PC-9 (cell line): ENCODE measurements at regions not wholly inside any gene's neighbourhood (a gene's known extent, or its start where the extent isn't known, plus 50 kb on each side); places are given as distances from the start of the nearest gene placed in this dataset.

Source experiments
- BruUV-seq: library from RNA; stranded (reverse); fragments of 400-500 nt; replicated peaks from 2 replicates; lab custom pipeline; 2021; lab: Mats Ljungman, UMichigan
- CTCF ChIA-PET: fragments of 300-600 bp; sonication (Branson Sonifier 250); formaldehyde crosslinking; loops from one replicate; lab custom pipeline; 2022; ENCODE audit warnings: antibody characterized with exemption; lab: Charles Lee
- POLR2A ChIA-PET: fragments of 300-600 bp; sonication (Branson Sonifier 250); formaldehyde crosslinking; loops from one replicate; lab custom pipeline; 2022; ENCODE audit warnings: antibody characterized with exemption; ENCODE audit not compliant: unreplicated experiment; lab: Charles Lee
- DNase-seq, 2 experiments: peaks; one replicate each; pipeline versions ENCODE4 v3.0.0 to v3.0.0-alpha.2; 2015 to 2022; ENCODE audit warnings: mixed read lengths in 1 of 2
- H2AFZ ChIP-seq: fragments of 200-600 bp; sonication (generic); 2 replicates; pipeline ENCODE4 v1.8.1; 2017; ENCODE audit warnings: antibody characterized with exemption
- H3F3A ChIP-seq: fragments of 200-600 bp; sonication (generic); 2 replicates; pipeline ENCODE4 v1.8.1; 2017; ENCODE audit warnings: antibody characterized with exemption, mild to moderate bottlenecking, low read depth; ENCODE audit not compliant: insufficient read depth
- H3K27ac ChIP-seq: fragments of 200-600 bp; sonication (generic); 2 replicates; pipeline ENCODE4 v1.6.1; 2016; ENCODE audit warnings: mixed run types
- H3K27me3 ChIP-seq: fragments of 200-600 bp; sonication (generic); 2 replicates; pipeline ENCODE4 v1.6.1; 2016; ENCODE audit warnings: low read depth, mixed run types; ENCODE audit not compliant: insufficient read depth
- H3K36me3 ChIP-seq: fragments of 200-600 bp; sonication (generic); 2 replicates; pipeline ENCODE4 v1.6.1; 2016; ENCODE audit warnings: low read depth, mixed run types
- H3K4me1 ChIP-seq: fragments of 200-600 bp; sonication (generic); replicated peaks from 2 replicates; pipeline ENCODE4 v1.6.1; 2016; ENCODE audit warnings: mixed run types; ENCODE audit not compliant: insufficient read depth
- H3K4me2 ChIP-seq: fragments of 200-600 bp; sonication (generic); 2 replicates; pipeline ENCODE4 v1.6.1; 2017; ENCODE audit warnings: mixed run types
- H3K4me3 ChIP-seq: fragments of 200-600 bp; sonication (generic); 2 replicates; pipeline ENCODE4 v1.6.1; 2016; ENCODE audit warnings: mixed run types
- H3K79me2 ChIP-seq: fragments of 200-600 bp; sonication (generic); 2 replicates; pipeline ENCODE4 v1.6.1; 2017; ENCODE audit warnings: low read depth, mixed run types
- H3K9me2 ChIP-seq: fragments of 200-600 bp; sonication (generic); 2 replicates; pipeline ENCODE4 v1.8.1; 2017; ENCODE audit warnings: mild to moderate bottlenecking; ENCODE audit not compliant: insufficient read depth
- H3K9me3 ChIP-seq: fragments of 200-600 bp; sonication (generic); 2 replicates; pipeline ENCODE4 v1.8.1; 2016; ENCODE audit warnings: low read depth; ENCODE audit not compliant: insufficient read depth
- H4K20me1 ChIP-seq: fragments of 200-600 bp; sonication (generic); 2 replicates; pipeline ENCODE4 v1.8.1; 2017; ENCODE audit not compliant: insufficient read depth
- EZH2 ChIP-seq: fragments of 200-600 bp; sonication (generic); IDR thresholded peaks from 2 replicates; pipeline ENCODE4 v1.8.0; 2017; ENCODE audit warnings: antibody characterized with exemption, low read depth
- intact Hi-C: fragments of 100-400 bp; cut with micrococcal nuclease; formaldehyde crosslinking; loops from one replicate; pipeline ENCODE4 v1.10.0; 2022; ENCODE audit not compliant: unreplicated experiment
- TF ChIP-seq, protein P1 (sequence below): fragments of 200-600 bp; sonication (generic); conservative IDR thresholded peaks from 2 replicates; pipeline ENCODE4 v1.6.1; 2017; ENCODE audit warnings: mixed run types, antibody characterized with exemption, mild to moderate bottlenecking, moderate library complexity

- BruUV-seq, result no TSS peak
- POLR2A ChIA-PET, result no interaction called here
These were observed 535.9 kb upstream of the ADAMTS5 start for GRCh38 chr21:27502801-27503200.

DNA sequence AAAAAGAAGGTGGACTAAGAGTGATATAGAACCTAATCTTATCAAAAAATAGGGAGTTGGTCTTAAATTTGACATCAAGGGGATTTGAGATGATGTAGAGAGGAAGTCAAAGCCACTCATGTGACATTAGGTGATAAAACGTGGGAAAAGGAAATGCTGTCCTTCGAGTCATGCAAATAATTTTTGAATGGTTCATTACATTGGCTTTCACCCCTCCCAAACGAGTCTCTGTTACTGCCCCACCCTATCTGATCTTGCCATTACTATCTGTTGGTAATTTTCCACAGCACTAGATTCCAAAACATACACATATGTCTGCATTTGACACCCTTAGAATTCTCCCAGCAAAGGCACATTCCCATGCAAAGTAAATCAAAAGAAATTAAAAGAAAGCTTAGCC, 531.1 kb upstream of the ADAMTS5 start:
- H3K79me2 ChIP-seq, result no peaks in the 10 kb centered on the region
- POLR2A ChIA-PET, result no interaction called here
- intact Hi-C loops, result no loop called here

More at GRCh38 chr21:27502801-27503200, 535.9 kb upstream of the ADAMTS5 start:
- TF ChIP-seq, protein P1, sequence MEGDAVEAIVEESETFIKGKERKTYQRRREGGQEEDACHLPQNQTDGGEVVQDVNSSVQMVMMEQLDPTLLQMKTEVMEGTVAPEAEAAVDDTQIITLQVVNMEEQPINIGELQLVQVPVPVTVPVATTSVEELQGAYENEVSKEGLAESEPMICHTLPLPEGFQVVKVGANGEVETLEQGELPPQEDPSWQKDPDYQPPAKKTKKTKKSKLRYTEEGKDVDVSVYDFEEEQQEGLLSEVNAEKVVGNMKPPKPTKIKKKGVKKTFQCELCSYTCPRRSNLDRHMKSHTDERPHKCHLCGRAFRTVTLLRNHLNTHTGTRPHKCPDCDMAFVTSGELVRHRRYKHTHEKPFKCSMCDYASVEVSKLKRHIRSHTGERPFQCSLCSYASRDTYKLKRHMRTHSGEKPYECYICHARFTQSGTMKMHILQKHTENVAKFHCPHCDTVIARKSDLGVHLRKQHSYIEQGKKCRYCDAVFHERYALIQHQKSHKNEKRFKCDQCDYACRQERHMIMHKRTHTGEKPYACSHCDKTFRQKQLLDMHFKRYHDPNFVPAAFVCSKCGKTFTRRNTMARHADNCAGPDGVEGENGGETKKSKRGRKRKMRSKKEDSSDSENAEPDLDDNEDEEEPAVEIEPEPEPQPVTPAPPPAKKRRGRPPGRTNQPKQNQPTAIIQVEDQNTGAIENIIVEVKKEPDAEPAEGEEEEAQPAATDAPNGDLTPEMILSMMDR, result no peak
- no peak for TF ChIP-seq EZH2
- H3K4me2 ChIP-seq, result no peak overlapping the region
- H3K9me3 ChIP-seq, result no peaks in the 10 kb centered on the region
- H3K9me2 ChIP-seq, result no peaks in the 10 kb centered on the region
- H3K36me3 ChIP-seq, result no peaks in the 10 kb centered on the region
- H3K27me3 ChIP-seq, result no peaks in the 10 kb centered on the region
- DNase-seq, result no peak
- H3K79me2 ChIP-seq, result no peaks in the 10 kb centered on the region
- no peak overlapping the region for H3K4me3 ChIP-seq
- H4K20me1 ChIP-seq, result no peaks in the 10 kb centered on the region
- H3K27ac ChIP-seq, result no peak overlapping the region
- intact Hi-C loops, result no loop called here
- no peak overlapping the region for H2AFZ ChIP-seq
- H3F3A ChIP-seq, result no peaks in the 10 kb centered on the region
- CTCF ChIA-PET, result no interaction called here
- H3K4me1 ChIP-seq, result no peaks in the 10 kb centered on the region

DNA sequence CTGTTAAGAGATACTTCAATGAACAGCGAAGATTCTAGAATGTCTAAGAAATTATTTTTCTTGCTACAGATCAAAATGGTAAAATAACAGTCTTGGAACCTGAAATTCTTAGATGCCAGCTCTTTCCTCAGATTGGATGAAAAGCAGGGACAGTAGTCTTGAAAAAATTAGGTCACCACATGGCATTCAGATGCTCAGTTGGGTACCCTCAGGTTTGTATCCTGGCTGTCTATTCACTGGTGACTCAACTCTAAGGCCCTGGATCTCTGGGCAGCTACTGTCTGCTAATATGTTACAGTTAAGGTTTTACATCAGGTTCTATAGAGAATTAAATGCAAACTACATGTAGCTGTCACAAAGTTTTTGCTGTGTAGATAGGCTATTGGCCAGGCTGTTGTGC, 528.9 kb upstream of the ADAMTS5 start:
- no peak for DNase-seq
- TF ChIP-seq, protein P1, result no peak
- no peak for TF ChIP-seq EZH2
- Histone ChIP-seq H4K20me1 (no peaks in the 10 kb centered on the region), H3K79me2 (no peaks in the 10 kb centered on the region), H3K4me1 (no peaks in the 10 kb centered on the region), H3K9me2 (no peaks in the 10 kb centered on the region), H3K9me3 (no peaks in the 10 kb centered on the region), H2AFZ (no peak overlapping the region), H3F3A (no peaks in the 10 kb centered on the region), H3K27ac (no peak overlapping the region), H3K36me3 (no peaks in the 10 kb centered on the region), H3K4me2 (no peak overlapping the region), H3K4me3 (no peak overlapping the region), H3K27me3 (no peaks in the 10 kb centered on the region)
- no TSS peak for BruUV-seq
- POLR2A ChIA-PET, result no interaction called here
- intact Hi-C loops, result no loop called here
- CTCF ChIA-PET, result no interaction called here

More for the DNA sequence above, 531.1 kb upstream of the ADAMTS5 start:
- Histone ChIP-seq H3K4me1 (no peaks in the 10 kb centered on the region), H3K4me2 (no peak overlapping the region), H2AFZ (no peak overlapping the region), H4K20me1 (no peaks in the 10 kb centered on the region), H3K27ac (no peak overlapping the region), H3F3A (no peaks in the 10 kb centered on the region), H3K27me3 (no peaks in the 10 kb centered on the region), H3K9me3 (no peaks in the 10 kb centered on the region), H3K36me3 (no peaks in the 10 kb centered on the region), H3K9me2 (no peaks in the 10 kb centered on the region), H3K4me3 (no peak overlapping the region)
- CTCF ChIA-PET, result no interaction called here
- BruUV-seq, result no TSS peak
- TF ChIP-seq, protein P1, result no peak
- no peak for DNase-seq
